Neural progenitor cell (in vitro differentiated cells): ENCODE measurements at regions not wholly inside any gene's neighbourhood (a gene's known extent, or its start where the extent isn't known, plus 50 kb on each side); places are given as distances from the start of the nearest gene placed in this dataset.

Source experiments
- DNase-seq: peaks from one replicate; pipeline ENCODE4 v3.0.0-alpha.2; 2016; ENCODE audit warnings: low spot score
- H2AFZ ChIP-seq: fragments of 200-600 bp; sonication (generic); replicated peaks from 2 replicates; pipeline ENCODE4 v1.6.1; 2016; ENCODE audit warnings: antibody characterized with exemption
- H3F3A ChIP-seq: fragments of 200-600 bp; sonication (generic); 2 replicates; pipeline ENCODE4 v1.6.1; 2016; ENCODE audit warnings: antibody characterized with exemption, low read depth
- H3K27ac ChIP-seq: fragments of 200-600 bp; sonication (generic); 2 replicates; pipeline ENCODE4 v1.5.1; 2016; ENCODE audit warnings: mild to moderate bottlenecking
- H3K27me3 ChIP-seq: fragments of 200-600 bp; sonication (generic); 2 replicates; pipeline ENCODE4 v1.6.1; 2016; ENCODE audit warnings: mild to moderate bottlenecking, moderate library complexity
- H3K36me3 ChIP-seq: fragments of 200-600 bp; sonication (generic); 2 replicates; pipeline ENCODE4 v1.5.1; 2016
- H3K4me1 ChIP-seq: fragments of 200-600 bp; sonication (generic); 2 replicates; pipeline ENCODE4 v1.6.1; 2016; ENCODE audit warnings: mixed run types
- H3K4me2 ChIP-seq: fragments of 200-600 bp; sonication (generic); 2 replicates; pipeline ENCODE4 v1.6.1; 2016
- H3K4me3 ChIP-seq: fragments of 200-600 bp; sonication (generic); 2 replicates; pipeline ENCODE4 v1.5.1; 2016
- H3K79me2 ChIP-seq: fragments of 200-600 bp; sonication (generic); 2 replicates; pipeline ENCODE4 v1.6.1; 2016; ENCODE audit warnings: low read depth
- H3K9ac ChIP-seq: fragments of 200-600 bp; sonication (generic); 2 replicates; pipeline ENCODE4 v1.6.1; 2016
- H3K9me3 ChIP-seq: fragments of 200-600 bp; sonication (generic); 2 replicates; pipeline ENCODE4 v1.5.1; 2016; ENCODE audit warnings: low read depth
- H4K20me1 ChIP-seq: fragments of 200-600 bp; sonication (generic); 2 replicates; pipeline ENCODE4 v1.6.1; 2016; ENCODE audit warnings: low read depth
- H3K27ac Mint-ChIP-seq: 3 replicates; pipeline ENCODE4 v1.8.0; 2021; ENCODE audit warnings: mixed read lengths
- H3K27me3 Mint-ChIP-seq: 2 replicates; pipeline ENCODE4 v1.8.0; 2022; ENCODE audit warnings: low read depth, mild to moderate bottlenecking, inconsistent platforms, moderate library complexity, mixed read lengths; ENCODE audit not compliant: insufficient read depth
- H3K36me3 Mint-ChIP-seq: 3 replicates; pipeline ENCODE4 v1.8.0; 2021; ENCODE audit warnings: mixed read lengths
- H3K4me1 Mint-ChIP-seq: 3 replicates; pipeline ENCODE4 v1.8.0; 2021; ENCODE audit warnings: mixed read lengths
- H3K4me3 Mint-ChIP-seq: 3 replicates; pipeline ENCODE4 v1.8.0; 2021; ENCODE audit warnings: mild to moderate bottlenecking, moderate library complexity, mixed read lengths
- H3K9me3 Mint-ChIP-seq: 3 replicates; pipeline ENCODE4 v1.8.0; 2020; ENCODE audit warnings: mixed read lengths
- EZH2 ChIP-seq: fragments of 200-600 bp; sonication (generic); IDR thresholded peaks from 2 replicates; pipeline ENCODE4 v1.6.1; 2017; ENCODE audit warnings: antibody characterized with exemption, mild to moderate bottlenecking, moderate library complexity
- EZH2phosphoT487 ChIP-seq: fragments of 200-600 bp; sonication (generic); IDR thresholded peaks from 2 replicates; pipeline ENCODE4 v1.6.1; 2017; ENCODE audit warnings: antibody characterized with exemption
- TF ChIP-seq, protein P1 (sequence below): fragments of 200-600 bp; sonication (generic); IDR thresholded peaks from 2 replicates; pipeline ENCODE4 v1.5.1; 2017; ENCODE audit warnings: antibody characterized with exemption, mild to moderate bottlenecking

DNA sequence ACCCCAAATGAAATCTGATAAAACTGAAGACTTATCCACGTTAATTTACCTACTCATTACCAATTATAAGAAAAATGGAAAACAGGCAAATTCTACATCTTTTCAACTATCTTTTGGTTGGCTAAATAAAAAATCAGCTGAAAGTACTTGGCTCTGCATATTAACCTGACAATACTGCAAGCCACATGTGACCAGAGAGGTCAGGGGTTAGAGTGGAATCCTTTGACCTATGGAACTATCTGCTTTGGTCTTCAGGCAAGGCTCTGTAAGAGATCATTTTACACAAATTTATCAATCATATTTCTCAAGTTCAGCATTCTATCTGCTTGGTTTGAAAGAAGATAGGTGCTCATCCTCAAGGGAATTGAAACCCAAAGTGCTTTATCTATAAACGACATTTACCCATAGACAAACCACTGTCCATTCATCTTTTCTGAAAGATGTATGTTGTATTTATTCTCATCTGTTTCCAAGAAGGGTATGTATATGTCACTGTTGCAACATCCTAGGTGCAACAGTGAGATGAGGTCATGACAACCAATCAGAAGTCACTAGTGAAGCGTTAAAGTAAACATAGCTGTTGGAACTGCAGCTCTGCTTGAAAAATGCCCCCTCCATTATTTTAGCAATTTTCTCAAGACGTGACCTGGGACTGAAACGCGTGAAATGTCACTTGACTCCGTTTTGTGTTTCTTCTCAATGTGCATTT lies 144.9 kb upstream of the POU5F2 start:
- H3K79me2 ChIP-seq, result no peaks in the 10 kb centered on the region
- H3K27me3 ChIP-seq, result no peaks in the 10 kb centered on the region
- peaks cover 22% of the 10 kb centered on the region for H3K4me1 ChIP-seq
- no peak overlapping the region for H3K4me2 ChIP-seq
- H4K20me1 ChIP-seq, result no peaks in the 10 kb centered on the region
- H3K9me3 ChIP-seq, result no peaks in the 10 kb centered on the region
- no peaks in the 10 kb centered on the region for H3K27me3 Mint-ChIP-seq
- peaks cover 79% of the 10 kb centered on the region for H3K4me1 Mint-ChIP-seq
- H3K36me3 Mint-ChIP-seq, result no peaks in the 10 kb centered on the region
- TF ChIP-seq, protein P1, sequence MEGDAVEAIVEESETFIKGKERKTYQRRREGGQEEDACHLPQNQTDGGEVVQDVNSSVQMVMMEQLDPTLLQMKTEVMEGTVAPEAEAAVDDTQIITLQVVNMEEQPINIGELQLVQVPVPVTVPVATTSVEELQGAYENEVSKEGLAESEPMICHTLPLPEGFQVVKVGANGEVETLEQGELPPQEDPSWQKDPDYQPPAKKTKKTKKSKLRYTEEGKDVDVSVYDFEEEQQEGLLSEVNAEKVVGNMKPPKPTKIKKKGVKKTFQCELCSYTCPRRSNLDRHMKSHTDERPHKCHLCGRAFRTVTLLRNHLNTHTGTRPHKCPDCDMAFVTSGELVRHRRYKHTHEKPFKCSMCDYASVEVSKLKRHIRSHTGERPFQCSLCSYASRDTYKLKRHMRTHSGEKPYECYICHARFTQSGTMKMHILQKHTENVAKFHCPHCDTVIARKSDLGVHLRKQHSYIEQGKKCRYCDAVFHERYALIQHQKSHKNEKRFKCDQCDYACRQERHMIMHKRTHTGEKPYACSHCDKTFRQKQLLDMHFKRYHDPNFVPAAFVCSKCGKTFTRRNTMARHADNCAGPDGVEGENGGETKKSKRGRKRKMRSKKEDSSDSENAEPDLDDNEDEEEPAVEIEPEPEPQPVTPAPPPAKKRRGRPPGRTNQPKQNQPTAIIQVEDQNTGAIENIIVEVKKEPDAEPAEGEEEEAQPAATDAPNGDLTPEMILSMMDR, result no peak
- TF ChIP-seq EZH2phosphoT487 (no peak), EZH2 (no peak)
- peaks cover 9% of the 10 kb centered on the region for H3F3A ChIP-seq
- no peak for DNase-seq
- peak overlapping the region; percentile 47 for H3K27ac Mint-ChIP-seq
- no peak overlapping the region for H3K4me3 Mint-ChIP-seq
- no peak overlapping the region for H2AFZ ChIP-seq
- H3K27ac ChIP-seq, result no peak overlapping the region
- H3K4me3 ChIP-seq, result no peak overlapping the region
- H3K9me3 Mint-ChIP-seq, result no peaks in the 10 kb centered on the region
- H3K36me3 ChIP-seq, result no peaks in the 10 kb centered on the region
- no peak overlapping the region for H3K9ac ChIP-seq

DNA sequence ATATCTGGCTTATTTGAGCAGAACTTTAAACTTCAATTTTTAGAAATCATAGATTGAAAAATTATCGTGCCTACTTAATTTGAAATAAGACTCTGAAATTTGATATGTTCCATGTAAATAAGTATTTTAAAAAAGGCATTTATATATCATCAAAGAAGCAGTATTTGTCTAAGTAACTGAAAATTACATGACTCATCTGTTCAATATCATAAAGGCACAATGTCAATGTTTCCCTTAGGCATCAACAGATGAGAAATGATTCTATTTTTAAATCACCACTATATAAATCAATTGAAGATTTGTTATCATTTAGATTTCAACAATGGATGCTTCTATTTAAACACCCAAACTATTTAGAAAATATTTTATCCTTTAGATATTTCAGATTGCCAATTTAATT lies 142.9 kb upstream of the POU5F2 start:
- no peaks in the 10 kb centered on the region for H4K20me1 ChIP-seq
- H3K4me1 ChIP-seq, result peaks cover 7% of the 10 kb centered on the region
- no peak overlapping the region for H2AFZ ChIP-seq
- H3K27me3 Mint-ChIP-seq, result no peaks in the 10 kb centered on the region
- no peaks in the 10 kb centered on the region for H3K27me3 ChIP-seq
- no peak overlapping the region for H3K27ac ChIP-seq
- peaks cover 66% of the 10 kb centered on the region for H3K4me1 Mint-ChIP-seq
- H3K9me3 Mint-ChIP-seq, result no peaks in the 10 kb centered on the region
- H3K27ac Mint-ChIP-seq, result no peak overlapping the region
- no peaks in the 10 kb centered on the region for H3K79me2 ChIP-seq
- H3K4me3 Mint-ChIP-seq, result no peak overlapping the region
- H3K9me3 ChIP-seq, result no peaks in the 10 kb centered on the region
- no peaks in the 10 kb centered on the region for H3K36me3 ChIP-seq
- no peaks in the 10 kb centered on the region for H3K36me3 Mint-ChIP-seq
- no peaks in the 10 kb centered on the region for H3F3A ChIP-seq
- TF ChIP-seq, protein P1, result no peak
- TF ChIP-seq EZH2 (no peak), EZH2phosphoT487 (no peak)
- no peak overlapping the region for H3K9ac ChIP-seq
- H3K4me2 ChIP-seq, result no peak overlapping the region
- no peak overlapping the region for H3K4me3 ChIP-seq
- no peak for DNase-seq

DNA sequence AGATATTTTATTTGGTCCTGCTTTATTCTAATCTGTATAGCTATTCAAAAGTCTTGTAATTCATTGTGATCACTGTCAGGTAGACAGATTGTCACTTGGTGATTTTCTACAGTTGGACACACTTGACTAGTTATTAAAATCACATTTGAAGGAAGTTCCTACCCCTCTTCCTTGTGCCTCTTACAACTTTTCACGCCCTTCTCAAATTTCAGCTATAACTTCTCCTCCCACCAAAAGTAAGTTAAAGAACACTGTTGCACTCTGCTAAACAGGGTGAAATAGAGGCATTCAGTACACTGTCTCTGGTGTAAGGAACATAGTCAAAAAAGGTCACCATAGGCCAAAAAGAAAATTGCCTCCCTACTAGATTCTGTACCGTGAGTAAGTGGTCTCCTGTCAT lies 142.1 kb upstream of the POU5F2 start:
- H3K27ac Mint-ChIP-seq, result peak overlapping the region; percentile 3
- Histone ChIP-seq H3K27me3 (no peaks in the 10 kb centered on the region), H2AFZ (no peak overlapping the region), H3F3A (no peaks in the 10 kb centered on the region), H3K9me3 (no peaks in the 10 kb centered on the region), H3K79me2 (no peaks in the 10 kb centered on the region), H3K9ac (no peak overlapping the region), H3K36me3 (no peaks in the 10 kb centered on the region), H3K4me1 (peaks cover 7% of the 10 kb centered on the region), H4K20me1 (no peaks in the 10 kb centered on the region), H3K27ac (no peak overlapping the region), H3K4me3 (no peak overlapping the region), H3K4me2 (no peak overlapping the region)
- no peaks in the 10 kb centered on the region for H3K27me3 Mint-ChIP-seq
- H3K9me3 Mint-ChIP-seq, result no peaks in the 10 kb centered on the region
- TF ChIP-seq EZH2phosphoT487 (no peak), EZH2 (no peak)
- TF ChIP-seq, protein P1, result no peak
- DNase-seq, result no peak
- no peak overlapping the region for H3K4me3 Mint-ChIP-seq
- no peaks in the 10 kb centered on the region for H3K36me3 Mint-ChIP-seq
- H3K4me1 Mint-ChIP-seq, result peaks cover 59% of the 10 kb centered on the region
